Inferior parietal cortex (tissue), 1 donor: ENCODE measurements at regions not wholly inside any gene's neighbourhood (a gene's known extent, or its start where the extent isn't known, plus 50 kb on each side); places are given as distances from the start of the nearest gene placed in this dataset.
"Not testable (repeated sequence)": the region's sequence is repeated elsewhere in the genome, so short reads cannot be mapped to it uniquely, and the experiment has no call there.

Experiments used
- DNase-seq: peaks from one replicate; pipeline ENCODE4 v3.0.0-alpha.2; 2016; ENCODE audit errors: extremely low spot score

DNA sequence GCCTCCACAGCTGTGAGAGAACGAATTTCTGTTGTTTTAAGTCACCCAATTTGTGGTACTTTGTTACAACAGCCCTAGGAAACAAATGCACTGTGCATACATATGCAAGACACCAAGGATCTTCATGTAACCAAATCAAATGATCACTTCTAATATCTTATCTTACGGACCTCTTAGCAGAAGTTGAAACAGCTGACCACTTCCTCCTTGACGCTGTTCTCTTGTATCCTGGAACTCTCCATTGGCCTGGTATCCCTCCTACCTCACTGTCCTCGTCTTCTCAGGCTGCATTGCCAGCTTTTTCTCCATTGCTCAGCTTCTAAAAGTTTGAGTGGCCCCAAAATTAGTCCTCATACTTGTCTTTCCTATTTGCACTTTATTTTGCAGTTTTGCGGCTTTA is 200.4 kb downstream of the DLEU7 start:
- DNase-seq = no peak

- no peak for DNase-seq
Observed at GRCh38 chr13:50644081-50644871, 199.2 kb downstream of the DLEU7 start.

DNA sequence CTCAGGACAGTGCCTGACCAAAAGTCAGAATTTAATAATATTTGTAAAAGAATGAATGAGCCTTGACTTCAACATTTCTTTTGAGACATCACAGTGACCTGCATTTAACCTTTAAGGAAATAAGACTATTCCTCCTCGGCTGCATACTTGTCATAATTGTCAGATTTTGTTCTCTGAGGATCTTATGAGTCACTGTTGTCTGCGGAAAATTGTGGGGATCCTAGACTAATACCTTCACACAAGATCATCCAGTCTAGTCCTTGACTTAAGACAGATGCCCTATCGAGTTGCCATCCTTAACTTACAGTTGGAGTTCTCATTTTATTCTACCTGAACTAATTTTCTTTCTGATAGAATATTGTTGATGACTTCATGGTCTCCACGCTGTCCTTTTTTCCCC is 198.4 kb downstream of the DLEU7 start:
- no peak for DNase-seq

DNA sequence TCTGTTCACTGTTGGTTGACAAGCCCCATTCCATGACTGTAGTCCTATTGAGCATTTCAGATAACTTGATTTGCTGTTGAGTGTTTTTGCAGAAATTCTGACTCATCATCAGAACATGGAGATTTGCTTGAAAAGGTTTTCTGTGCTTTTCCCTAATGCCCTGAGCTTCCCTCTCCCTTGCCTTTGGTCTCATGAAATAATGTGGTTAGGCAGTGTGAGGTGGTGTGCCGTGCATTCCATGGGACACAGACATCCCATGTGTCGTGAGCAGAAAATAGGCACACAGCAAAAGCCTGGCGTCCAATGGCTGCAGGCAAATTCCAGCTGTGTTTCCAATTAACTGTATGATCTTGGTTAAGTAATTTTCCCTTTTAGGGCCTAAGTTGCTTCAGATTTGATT is 197.4 kb downstream of the DLEU7 start:
- no peak for DNase-seq

GRCh38 chr13:50649211-50649610 is 194.3 kb downstream of the DLEU7 start:
- DNase-seq = no peak

DNA sequence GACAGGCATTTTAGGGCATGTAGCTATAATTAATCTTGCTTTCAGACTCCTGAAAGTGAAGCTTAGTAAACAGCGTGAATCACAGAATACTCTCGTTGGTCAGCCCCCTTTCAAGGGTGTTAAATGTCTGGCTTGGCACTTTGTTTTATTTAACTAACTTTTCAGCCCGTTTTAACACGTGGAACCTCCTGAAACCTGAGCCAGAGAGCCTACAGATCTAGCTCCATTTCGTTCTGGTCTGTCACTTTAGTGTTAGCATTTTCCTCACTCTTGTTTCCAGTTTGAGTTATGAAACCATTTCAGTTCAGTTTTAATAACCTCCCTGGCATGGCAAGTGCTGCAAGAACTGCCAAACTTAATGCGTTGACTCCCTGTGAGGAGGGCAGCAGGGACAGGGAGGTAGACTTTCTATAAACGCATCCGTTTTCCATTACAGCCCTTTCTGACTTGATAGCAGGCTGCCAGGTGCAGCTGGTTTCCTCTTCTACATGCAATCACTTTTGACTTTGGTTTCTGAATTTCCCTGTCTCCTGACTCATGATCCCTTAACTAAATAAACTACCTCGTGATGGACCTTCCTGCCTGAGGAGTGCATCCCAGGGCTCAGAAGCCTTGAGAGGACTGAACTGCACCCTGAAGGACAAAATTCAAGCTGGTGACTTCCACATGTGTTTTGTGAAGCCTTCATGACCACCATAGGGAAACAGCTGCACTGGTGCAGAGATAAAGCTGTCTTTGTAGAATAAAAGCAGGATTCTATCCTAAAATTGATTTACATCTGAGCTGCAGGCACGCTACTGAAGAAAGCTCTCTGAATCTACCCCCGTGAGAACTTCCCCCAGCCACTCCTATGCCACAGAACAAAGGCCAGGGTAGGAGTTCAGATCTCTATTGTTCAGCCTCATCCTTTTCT is 192.6 kb downstream of the DLEU7 start:
- DNase-seq = no peak

- DNase-seq = no peak
Observed at GRCh38 chr13:50651922-50652321, 191.6 kb downstream of the DLEU7 start.

DNA sequence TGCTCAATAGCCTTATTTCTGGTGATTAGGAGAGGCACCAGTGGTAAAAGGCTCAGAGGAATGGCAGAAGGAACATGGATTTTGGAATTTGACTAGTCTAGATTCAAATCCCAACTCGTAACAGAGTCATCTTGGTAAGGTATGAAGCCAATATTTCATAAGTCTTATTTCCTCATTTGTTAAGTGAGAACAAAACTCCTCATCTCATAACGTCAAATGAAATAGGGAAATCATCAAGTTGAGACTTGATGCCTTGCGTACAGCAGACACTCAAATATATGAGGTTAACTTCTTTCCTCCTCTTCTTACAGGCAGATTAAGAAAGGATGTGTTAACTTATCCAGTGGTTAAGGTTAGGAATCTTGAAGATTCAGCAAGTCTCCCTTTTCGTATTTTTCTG is 189.2 kb downstream of the DLEU7 start:
- DNase-seq = no peak

DNA sequence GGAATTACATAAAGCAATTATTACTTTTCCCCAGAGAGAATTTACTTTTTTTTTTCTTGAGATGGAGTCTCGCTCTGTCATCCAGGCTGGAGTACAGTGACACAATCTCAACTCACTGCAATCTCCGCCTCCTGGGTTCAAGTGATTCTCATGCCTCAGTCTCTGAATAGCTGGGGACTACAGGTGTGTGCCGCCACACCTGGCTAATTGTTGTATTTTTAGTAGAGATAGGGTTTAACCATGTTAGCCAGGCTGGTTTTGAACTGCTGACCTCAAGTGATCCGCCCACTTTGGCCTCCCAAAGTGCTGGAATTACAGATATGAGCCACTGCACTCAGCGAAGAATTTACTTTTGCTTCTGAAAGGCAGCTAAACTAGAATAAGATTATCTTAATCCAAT is 181.6 kb downstream of the DLEU7 start:
- DNase-seq = not testable (repeated sequence)

GRCh38 chr13:50664951-50665350 is 178.5 kb downstream of the DLEU7 start:
- DNase-seq = no peak

DNA sequence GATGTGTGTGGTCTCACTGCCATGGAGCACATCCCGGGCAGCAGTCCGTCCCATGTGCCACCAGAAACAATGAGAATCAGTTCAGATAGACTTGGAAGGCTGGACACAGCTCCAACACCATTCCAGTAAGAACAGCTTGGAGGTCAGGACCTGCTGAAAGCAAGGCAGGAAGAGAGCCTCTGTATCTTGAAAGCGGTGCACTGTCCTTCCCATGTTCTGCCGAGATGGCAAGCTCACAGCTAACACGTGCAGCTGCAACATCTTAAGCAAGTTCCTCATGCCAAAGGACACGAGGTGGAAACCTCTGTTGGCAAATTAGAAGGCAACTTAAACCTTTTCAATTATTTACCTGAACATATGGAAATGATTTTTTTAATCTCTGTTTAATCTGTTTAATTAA is 175.4 kb downstream of the DLEU7 start:
- no peak for DNase-seq

DNA sequence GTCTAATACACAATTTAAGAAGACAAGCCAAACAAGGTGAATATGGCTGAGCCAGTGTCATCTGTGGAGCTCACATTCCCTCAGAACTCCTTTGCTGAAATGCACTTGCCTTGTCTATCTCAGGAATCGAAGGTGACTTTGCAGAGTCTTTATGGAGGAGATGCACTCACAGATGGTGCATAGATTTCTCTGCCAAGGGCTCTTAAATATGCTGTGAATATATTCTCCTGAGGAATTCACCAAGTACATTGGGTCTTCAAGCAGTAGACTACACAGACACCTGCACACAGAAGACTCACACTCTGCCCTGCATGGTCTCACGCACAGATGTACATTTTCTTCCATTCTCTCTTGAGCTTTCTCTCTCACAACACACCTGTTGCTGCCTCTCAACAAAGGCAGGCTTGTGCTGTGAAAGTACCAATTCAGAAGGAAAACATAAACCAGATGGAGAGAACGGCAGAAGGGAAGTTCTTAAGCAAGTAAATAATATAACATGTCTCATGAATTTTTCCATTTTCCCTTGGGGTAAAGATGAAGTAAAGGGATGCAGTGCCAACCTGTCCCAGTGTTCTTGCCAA is 174.7 kb downstream of the DLEU7 start:
- no peak for DNase-seq

- DNase-seq = no peak
Observed at GRCh38 chr13:50670272-50670671, 173.2 kb downstream of the DLEU7 start.

DNA sequence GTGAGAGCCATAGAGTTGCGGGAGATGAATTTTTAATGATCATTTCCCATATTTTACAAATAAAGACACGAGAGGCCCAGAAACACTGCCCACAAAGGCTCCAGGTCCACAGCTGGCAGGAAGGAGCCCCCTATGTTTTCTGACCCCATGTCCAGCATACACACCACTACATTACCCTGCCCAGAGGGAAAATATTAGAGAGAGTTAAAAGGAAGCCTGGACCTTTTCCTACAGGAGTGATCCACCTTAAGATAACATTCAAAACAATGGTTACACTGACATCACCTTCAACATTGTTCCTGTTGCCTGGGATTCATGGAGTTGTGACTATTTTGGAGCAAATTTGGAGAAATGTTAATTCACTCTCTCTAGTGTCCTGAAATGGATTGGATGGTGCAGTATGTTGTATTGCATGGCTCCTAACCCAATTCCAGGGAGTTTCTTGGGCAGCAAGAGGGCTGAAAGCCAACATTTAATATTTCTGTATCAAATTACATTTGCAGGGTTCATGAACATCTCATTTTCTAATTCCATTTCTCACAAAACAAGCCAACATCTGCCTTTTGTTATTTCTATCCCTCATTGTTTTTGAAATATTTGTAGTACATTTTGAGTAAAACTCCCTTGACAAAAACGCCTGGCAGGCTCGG is 172.5 kb downstream of the DLEU7 start:
- no peak for DNase-seq

- DNase-seq = no peak
Observed at GRCh38 chr13:50671497-50671850, 172.0 kb downstream of the DLEU7 start.

DNA sequence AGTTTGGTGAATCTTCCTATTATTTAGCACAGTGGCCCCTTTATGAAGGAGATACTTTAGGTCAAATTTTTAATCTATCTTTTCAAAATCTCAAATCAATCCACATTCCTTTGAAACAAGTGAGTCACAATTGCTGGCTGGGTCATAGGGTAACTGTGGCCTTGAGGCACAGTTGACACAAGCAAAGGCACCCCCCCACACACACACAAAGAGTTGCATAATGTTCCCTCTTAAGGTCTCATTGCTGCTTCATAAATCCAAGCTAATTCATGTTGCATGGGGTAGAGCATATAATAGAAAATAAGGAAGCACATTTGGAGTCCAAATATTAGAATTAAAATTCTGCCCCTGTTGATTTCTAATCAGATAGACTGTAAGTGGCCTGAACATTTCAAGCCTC is 171.5 kb downstream of the DLEU7 start:
- DNase-seq = no peak

DNA sequence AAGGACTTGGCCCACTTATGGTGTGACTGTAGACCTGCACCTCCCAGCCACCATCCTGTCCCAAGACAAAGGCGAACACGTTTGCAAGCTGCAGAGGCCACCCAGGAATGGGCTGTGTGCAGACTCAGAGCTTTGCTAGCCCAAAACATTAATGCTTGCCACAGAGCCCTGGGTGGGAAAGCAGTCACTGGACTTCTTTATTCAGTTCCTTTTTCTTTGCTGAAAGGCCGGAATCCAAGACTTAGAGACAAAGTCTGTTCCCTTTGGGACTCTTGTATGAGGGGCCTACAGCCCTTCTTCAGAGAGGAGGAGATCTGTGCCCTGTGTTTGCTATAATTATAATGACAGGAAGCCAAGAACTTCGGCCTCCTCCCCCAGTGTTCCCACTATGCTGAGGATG is 167.8 kb downstream of the DLEU7 start:
- DNase-seq = no peak

GRCh38 chr13:50676602-50677001 is 166.9 kb downstream of the DLEU7 start:
- DNase-seq = no peak

- DNase-seq = no peak
Observed at GRCh38 chr13:50677258-50677657, 166.2 kb downstream of the DLEU7 start.

DNA sequence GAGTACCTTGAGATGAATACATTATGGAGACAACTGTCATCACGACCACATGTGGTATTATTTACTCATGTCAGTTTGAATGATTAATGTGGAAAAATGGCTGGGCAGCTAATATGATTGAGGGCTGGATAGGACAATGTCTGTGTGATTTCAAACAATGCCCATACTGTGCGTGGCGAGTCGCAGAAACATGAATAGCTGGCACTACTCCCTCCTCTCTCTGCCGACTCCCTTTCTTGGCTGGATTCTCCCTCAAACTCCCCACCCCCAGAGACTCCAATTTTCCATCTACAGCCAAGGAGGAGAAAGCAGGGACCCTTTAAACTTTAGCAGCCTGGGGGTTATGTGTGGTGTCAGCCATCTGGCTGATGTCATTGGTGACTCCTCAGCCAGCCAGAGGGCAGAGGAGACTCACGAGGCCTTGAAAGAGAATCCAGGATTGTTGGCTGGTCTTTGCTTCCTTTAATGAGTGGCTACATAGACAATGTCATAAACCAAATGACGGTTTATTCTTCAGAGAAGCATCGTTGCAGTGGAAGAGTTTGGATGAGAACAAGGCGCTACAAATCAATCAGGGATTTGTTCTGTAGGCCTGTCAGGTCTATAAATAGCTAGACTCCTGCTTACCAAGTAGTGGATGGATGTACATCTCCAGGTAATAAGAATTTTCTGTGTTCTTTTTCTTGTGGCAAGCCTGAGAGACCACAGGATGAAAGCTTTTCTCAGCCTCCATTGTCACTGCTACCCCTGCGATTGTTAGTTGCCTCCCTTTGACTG is 165.6 kb downstream of the DLEU7 start:
- peak; percentile 78 for DNase-seq

GRCh38 chr13:50678464-50679162 is 164.9 kb downstream of the DLEU7 start:
- no peak for DNase-seq
